Stimulated activated effector memory CD8-positive, alpha-beta T cell treated with anti-CD3 and anti-CD28 coated beads, Interleukin-12 subunit alpha, Interleukin-12 subunit beta, amount 100 ng/mL, for 72 hours (primary cell): ENCODE measurements at regions not wholly inside any gene's neighbourhood (a gene's known extent, or its start where the extent isn't known, plus 50 kb on each side); places are given as distances from the start of the nearest gene placed in this dataset.
A peak's percentile ranks its signal among the peaks of the same experiment; 100 is the strongest.

Experiments
- ATAC-seq: fragments of 150-1000 bp; cut with Tn5 transposase; 2 replicates; pipeline ENCODE4 v1.10.0; 2021
- DNase-seq, 2 donors: peaks; one replicate each; pipeline ENCODE4 v3.0.0; 2021 to 2022; ENCODE audit warnings: low spot score in 2 of 2
- H3K27ac Mint-ChIP-seq: one replicate; pipeline ENCODE4 v1.8.0; 2022; ENCODE audit warnings: mild to moderate bottlenecking, mixed read lengths
- H3K36me3 Mint-ChIP-seq: one replicate; pipeline ENCODE4 v1.8.0; 2022; ENCODE audit warnings: mild to moderate bottlenecking, mixed read lengths
- H3K4me1 Mint-ChIP-seq: one replicate; pipeline ENCODE4 v1.8.0; 2022; ENCODE audit warnings: mixed read lengths
- H3K4me3 Mint-ChIP-seq: one replicate; pipeline ENCODE4 v1.8.0; 2022; ENCODE audit warnings: mild to moderate bottlenecking, mixed read lengths
- H3K9me3 Mint-ChIP-seq: one replicate; pipeline ENCODE4 v1.8.0; 2022; ENCODE audit warnings: mixed read lengths

GRCh38 chr4:181962321-181962720 is 280.9 kb upstream of the TENM3 start:
- Mint-ChIP-seq H3K27ac (no peak overlapping the region), H3K4me3 (no peak overlapping the region), H3K9me3 (no peaks in the 10 kb centered on the region), H3K36me3 (no peaks in the 10 kb centered on the region), H3K4me1 (no peaks in the 10 kb centered on the region)
- DNase-seq (no peak), ATAC-seq (no peak)

DNA sequence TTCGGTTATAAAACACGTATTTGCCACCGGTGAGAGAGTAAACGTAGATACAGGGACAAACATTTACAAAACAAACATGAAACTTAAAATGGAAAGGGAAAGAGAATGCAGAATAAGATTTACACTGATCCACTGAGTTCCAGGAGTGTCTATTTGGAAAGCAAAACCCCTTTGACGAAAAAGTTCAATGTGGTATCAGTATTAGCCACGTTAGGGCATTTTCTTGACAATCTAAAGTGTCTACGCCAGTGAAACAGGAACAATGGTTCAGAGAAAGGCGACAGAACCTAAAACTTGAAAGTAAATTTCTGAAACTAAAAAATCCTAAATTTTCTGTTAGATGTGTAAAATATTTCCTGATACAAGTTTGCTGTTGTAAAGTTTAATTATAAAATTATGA is 278.5 kb upstream of the TENM3 start:
- H3K36me3 Mint-ChIP-seq: no peaks in the 10 kb centered on the region
- no peaks in the 10 kb centered on the region for H3K9me3 Mint-ChIP-seq
- H3K27ac Mint-ChIP-seq: no peak overlapping the region
- no peak for ATAC-seq
- H3K4me3 Mint-ChIP-seq: no peak overlapping the region
- no peak for DNase-seq
- no peaks in the 10 kb centered on the region for H3K4me1 Mint-ChIP-seq

GRCh38 chr4:181966104-181966551 is 277.1 kb upstream of the TENM3 start:
- no peak overlapping the region for H3K4me3 Mint-ChIP-seq
- no peaks in the 10 kb centered on the region for H3K36me3 Mint-ChIP-seq
- no peak overlapping the region for H3K27ac Mint-ChIP-seq
- H3K9me3 Mint-ChIP-seq: no peaks in the 10 kb centered on the region
- DNase-seq (no peak), ATAC-seq (peak; percentile 65)
- H3K4me1 Mint-ChIP-seq: no peaks in the 10 kb centered on the region

GRCh38 chr4:181967401-181967800 is 275.8 kb upstream of the TENM3 start:
- no peak overlapping the region for H3K4me3 Mint-ChIP-seq
- H3K4me1 Mint-ChIP-seq: no peaks in the 10 kb centered on the region
- ATAC-seq: no peak
- no peaks in the 10 kb centered on the region for H3K36me3 Mint-ChIP-seq
- no peak overlapping the region for H3K27ac Mint-ChIP-seq
- no peak for DNase-seq
- no peaks in the 10 kb centered on the region for H3K9me3 Mint-ChIP-seq

DNA sequence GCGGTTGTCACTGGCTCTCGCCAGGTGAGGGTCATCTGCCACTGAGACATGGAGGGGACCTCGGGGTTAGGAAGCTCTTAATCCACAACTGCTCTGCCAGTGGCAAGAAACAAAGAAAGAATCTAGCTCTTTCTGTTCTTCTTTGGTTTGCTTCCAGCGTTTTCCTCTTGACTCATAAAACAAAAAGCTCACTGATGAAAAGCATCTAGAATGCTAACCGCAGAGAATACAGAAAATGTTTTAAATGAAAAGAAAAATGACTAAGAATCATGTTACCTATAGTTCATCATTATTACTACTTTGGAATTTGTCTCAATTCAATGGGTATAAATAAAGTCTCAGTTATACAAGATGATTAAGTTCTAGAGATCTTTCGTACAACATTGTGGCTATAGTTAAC is 274.8 kb upstream of the TENM3 start:
- H3K36me3 Mint-ChIP-seq: no peaks in the 10 kb centered on the region
- no peak overlapping the region for H3K27ac Mint-ChIP-seq
- ATAC-seq (no peak), DNase-seq (no peak)
- no peak overlapping the region for H3K4me3 Mint-ChIP-seq
- peaks cover 2% of the 10 kb centered on the region for H3K9me3 Mint-ChIP-seq
- no peaks in the 10 kb centered on the region for H3K4me1 Mint-ChIP-seq

DNA sequence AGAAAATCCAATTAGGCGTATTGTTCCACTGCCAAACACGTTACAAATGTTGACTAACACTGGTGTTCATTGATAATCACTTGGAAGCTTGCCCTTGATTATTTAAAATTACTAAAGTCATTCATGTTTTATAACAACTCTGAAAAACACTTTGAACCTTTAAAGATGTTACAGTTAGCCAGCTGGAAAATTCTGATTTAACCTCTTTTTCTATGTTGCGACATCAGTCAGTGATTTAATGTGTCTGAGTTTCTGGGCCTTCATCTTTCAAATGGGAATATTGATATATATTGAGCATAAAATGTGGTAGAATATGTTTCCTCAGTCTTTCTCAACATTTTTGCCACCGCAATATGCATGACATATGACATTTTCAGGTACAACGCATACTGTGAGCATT is 274.1 kb upstream of the TENM3 start:
- peaks cover 5% of the 10 kb centered on the region for H3K9me3 Mint-ChIP-seq
- H3K4me1 Mint-ChIP-seq: no peaks in the 10 kb centered on the region
- no peaks in the 10 kb centered on the region for H3K36me3 Mint-ChIP-seq
- no peak overlapping the region for H3K4me3 Mint-ChIP-seq
- DNase-seq (no peak), ATAC-seq (no peak)
- H3K27ac Mint-ChIP-seq: no peak overlapping the region

DNA sequence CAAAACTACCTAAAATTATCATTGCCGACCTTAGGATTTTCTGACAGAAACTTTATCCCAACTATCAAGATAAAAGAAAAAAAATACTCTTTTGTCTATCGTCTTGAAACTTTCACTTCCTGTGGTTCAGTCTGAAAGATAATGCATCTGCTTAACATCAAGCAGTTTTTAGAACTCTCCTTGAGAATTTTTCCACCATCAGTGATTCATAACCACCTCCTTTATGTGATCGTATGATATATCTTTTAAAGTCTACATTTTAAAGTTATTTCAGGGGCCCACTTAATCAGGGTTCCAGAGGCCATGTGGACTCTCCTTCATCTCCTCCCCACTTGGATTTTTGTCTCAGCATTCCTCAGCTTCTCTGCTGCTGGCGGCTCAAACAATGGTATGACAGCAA is 272.8 kb upstream of the TENM3 start:
- no peak for ATAC-seq

DNA sequence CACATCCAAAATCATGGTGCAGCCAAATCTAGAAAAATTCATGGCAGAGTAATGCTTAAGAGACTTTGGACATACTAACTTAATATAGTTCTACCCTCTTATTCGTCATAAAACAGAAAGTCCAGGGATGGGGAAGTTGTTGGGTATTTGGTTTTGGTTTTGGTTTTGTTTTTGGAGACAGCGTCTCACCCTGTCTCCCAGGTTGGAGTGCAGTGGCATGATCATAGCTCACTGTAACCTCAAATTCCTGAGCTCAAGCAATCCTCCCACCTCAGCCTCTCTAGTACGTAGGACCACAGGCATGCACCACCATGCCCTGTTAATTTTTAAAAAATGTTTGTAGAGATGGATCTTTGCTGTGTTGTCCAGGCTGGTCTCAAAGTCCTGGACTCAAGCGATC is 271.8 kb upstream of the TENM3 start:
- ATAC-seq (no peak), DNase-seq (no peak)
- Mint-ChIP-seq H3K9me3 (peaks cover 8% of the 10 kb centered on the region), H3K36me3 (no peaks in the 10 kb centered on the region), H3K4me1 (no peaks in the 10 kb centered on the region), H3K27ac (no peak overlapping the region), H3K4me3 (no peak overlapping the region)

More for the DNA sequence above, 272.8 kb upstream of the TENM3 start:
- peaks cover 6% of the 10 kb centered on the region for H3K9me3 Mint-ChIP-seq
- H3K27ac Mint-ChIP-seq: no peak overlapping the region
- no peaks in the 10 kb centered on the region for H3K36me3 Mint-ChIP-seq
- H3K4me3 Mint-ChIP-seq: no peak overlapping the region
- DNase-seq: no peak
- no peaks in the 10 kb centered on the region for H3K4me1 Mint-ChIP-seq

DNA sequence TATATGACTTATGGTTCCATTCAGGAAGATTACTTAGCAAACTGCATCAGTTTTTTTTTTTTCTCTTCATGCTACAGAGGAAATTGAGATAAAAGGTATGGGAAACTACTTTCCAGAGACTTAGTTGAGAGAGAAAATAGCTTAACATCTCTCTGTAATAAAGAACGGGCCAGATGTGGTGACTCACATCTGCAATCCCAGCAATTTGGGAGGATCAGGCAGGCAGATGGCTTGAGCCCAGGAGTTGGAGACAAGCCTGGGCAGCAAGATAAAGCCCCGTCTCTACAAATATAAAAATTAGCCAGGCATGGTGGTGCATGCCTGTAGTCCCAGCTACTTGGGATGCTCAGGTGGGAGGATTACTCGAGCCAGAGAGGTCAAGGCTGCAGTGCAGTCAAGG is 271.2 kb upstream of the TENM3 start:
- no peaks in the 10 kb centered on the region for H3K36me3 Mint-ChIP-seq
- DNase-seq: no peak
- ATAC-seq: no peak
- H3K27ac Mint-ChIP-seq: no peak overlapping the region
- H3K4me1 Mint-ChIP-seq: no peaks in the 10 kb centered on the region
- H3K4me3 Mint-ChIP-seq: no peak overlapping the region
- H3K9me3 Mint-ChIP-seq: peaks cover 11% of the 10 kb centered on the region

DNA sequence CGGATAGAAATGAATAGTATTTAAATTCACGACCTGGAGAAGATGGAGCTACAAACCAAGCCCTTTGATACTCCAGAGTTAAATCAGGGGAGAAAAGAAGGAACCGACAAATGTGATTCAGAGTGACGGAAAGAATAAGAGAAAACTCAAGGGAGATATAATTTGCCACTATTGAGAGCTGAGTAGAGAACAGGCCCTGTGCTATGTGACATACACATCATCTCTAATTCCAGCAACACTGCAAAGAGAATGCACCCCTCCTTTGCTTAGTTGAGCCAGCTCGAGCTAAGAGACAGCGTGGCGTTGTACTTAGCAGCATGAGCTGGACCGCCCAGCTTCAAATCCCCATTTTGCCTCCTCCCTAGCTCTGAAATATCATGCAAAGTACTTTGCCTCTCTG is 266.4 kb upstream of the TENM3 start:
- no peak overlapping the region for H3K4me3 Mint-ChIP-seq
- H3K4me1 Mint-ChIP-seq: no peaks in the 10 kb centered on the region
- peaks cover 24% of the 10 kb centered on the region for H3K9me3 Mint-ChIP-seq
- DNase-seq (no peak), ATAC-seq (no peak)
- no peaks in the 10 kb centered on the region for H3K36me3 Mint-ChIP-seq
- no peak overlapping the region for H3K27ac Mint-ChIP-seq

DNA sequence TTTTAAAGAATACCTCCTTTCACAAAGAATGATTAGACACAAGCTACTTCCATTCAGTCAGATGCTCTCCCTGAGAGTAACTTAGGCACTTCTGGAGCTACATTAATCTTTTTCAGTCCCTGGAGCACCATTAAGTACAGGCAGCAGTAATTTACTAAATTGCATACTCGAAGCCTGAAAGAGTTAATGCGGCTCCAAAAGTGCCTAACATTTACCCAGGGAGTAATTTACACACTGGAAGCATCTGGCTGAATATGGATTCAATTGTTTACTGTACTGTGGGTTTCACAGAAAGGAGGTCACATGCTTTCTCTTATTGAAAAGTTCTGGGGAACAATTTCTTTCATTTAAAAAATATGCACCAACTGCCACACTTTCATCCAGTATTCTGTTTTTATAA is 260.8 kb upstream of the TENM3 start:
- ATAC-seq: no peak

DNA sequence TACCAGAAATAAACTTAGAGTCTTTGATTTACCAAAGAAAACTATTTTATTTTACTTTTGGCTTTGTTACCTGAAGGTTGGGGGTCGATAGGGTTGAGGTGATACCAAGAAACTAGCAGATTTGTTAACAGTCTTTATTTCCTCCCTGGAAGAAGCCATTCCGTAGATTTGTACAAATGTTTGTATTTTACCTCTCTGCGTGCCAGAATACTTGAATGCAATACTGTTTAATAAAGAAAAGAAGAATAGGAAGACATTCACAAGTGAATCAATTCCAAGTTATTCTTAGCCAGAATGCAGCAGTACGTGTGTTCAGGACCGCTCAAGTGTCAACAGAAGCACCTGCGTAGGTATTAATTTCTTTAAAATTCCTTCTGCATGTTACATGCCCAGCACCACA is 260.3 kb upstream of the TENM3 start:
- DNase-seq (no peak), ATAC-seq (no peak)
- Mint-ChIP-seq H3K4me3 (no peak overlapping the region), H3K27ac (no peak overlapping the region), H3K9me3 (peaks cover 15% of the 10 kb centered on the region), H3K36me3 (no peaks in the 10 kb centered on the region), H3K4me1 (no peaks in the 10 kb centered on the region)

More for the DNA sequence above, 260.8 kb upstream of the TENM3 start:
- Mint-ChIP-seq H3K4me1 (no peaks in the 10 kb centered on the region), H3K27ac (no peak overlapping the region), H3K9me3 (peaks cover 19% of the 10 kb centered on the region), H3K4me3 (no peak overlapping the region), H3K36me3 (no peaks in the 10 kb centered on the region)
- no peak for DNase-seq

GRCh38 chr4:181987392-181987791 is 255.8 kb upstream of the TENM3 start:
- no peak for DNase-seq
- no peaks in the 10 kb centered on the region for H3K36me3 Mint-ChIP-seq
- no peak overlapping the region for H3K4me3 Mint-ChIP-seq
- no peak for ATAC-seq
- H3K4me1 Mint-ChIP-seq: no peaks in the 10 kb centered on the region
- no peak overlapping the region for H3K27ac Mint-ChIP-seq
- H3K9me3 Mint-ChIP-seq: peaks cover 8% of the 10 kb centered on the region

- DNase-seq: no peak
- Mint-ChIP-seq H3K36me3 (no peaks in the 10 kb centered on the region), H3K4me3 (no peak overlapping the region), H3K4me1 (no peaks in the 10 kb centered on the region), H3K9me3 (peaks cover 8% of the 10 kb centered on the region), H3K27ac (no peak overlapping the region)
- no peak for ATAC-seq
Measured at GRCh38 chr4:181989071-181989470, 254.1 kb upstream of the TENM3 start.

GRCh38 chr4:181991369-181992108 is 251.7 kb upstream of the TENM3 start:
- ATAC-seq (no peak), DNase-seq (no peak)

GRCh38 chr4:181998398-181999295 is 244.6 kb upstream of the TENM3 start:
- ATAC-seq (no peak), DNase-seq (no peak)
- Mint-ChIP-seq H3K27ac (no peak overlapping the region), H3K36me3 (no peaks in the 10 kb centered on the region), H3K4me1 (no peaks in the 10 kb centered on the region), H3K4me3 (no peak overlapping the region), H3K9me3 (no peaks in the 10 kb centered on the region)

More at GRCh38 chr4:181991369-181992108, 251.7 kb upstream of the TENM3 start:
- no peaks in the 10 kb centered on the region for H3K36me3 Mint-ChIP-seq
- H3K27ac Mint-ChIP-seq: no peak overlapping the region
- no peaks in the 10 kb centered on the region for H3K4me1 Mint-ChIP-seq
- H3K4me3 Mint-ChIP-seq: no peak overlapping the region
- peaks cover under 1% of the 10 kb centered on the region for H3K9me3 Mint-ChIP-seq
